Gastrocnemius medialis (tissue), 4 donors: ENCODE measurements at regions not wholly inside any gene's neighbourhood (a gene's known extent, or its start where the extent isn't known, plus 50 kb on each side); places are given as distances from the start of the nearest gene placed in this dataset.

Source experiments
- POLR2A ChIP-seq, 2 donors: fragments of 450-650 bp; IDR thresholded peaks; one replicate each; pipeline ENCODE4 v1.6.1; 2017; ENCODE audit warnings: antibody characterized with exemption in 2 of 2, mild to moderate bottlenecking in 2 of 2, moderate library complexity in 2 of 2
- TF ChIP-seq, protein P1 (sequence below), 5 experiments: fragments of 450-650 bp in 3 of 5; fragments of 200-600 bp in 2 of 5; sonication (generic) in 2 of 5; IDR thresholded peaks in 4 of 5; conservative IDR thresholded peaks in 1 of 5; 1 replicate in 4 of 5; 2 replicates in 1 of 5; pipeline ENCODE4 v1.5.1; 2016 to 2019; ENCODE audit warnings: antibody characterized with exemption in 5 of 5, mild to moderate bottlenecking in 3 of 5, moderate library complexity in 3 of 5

DNA sequence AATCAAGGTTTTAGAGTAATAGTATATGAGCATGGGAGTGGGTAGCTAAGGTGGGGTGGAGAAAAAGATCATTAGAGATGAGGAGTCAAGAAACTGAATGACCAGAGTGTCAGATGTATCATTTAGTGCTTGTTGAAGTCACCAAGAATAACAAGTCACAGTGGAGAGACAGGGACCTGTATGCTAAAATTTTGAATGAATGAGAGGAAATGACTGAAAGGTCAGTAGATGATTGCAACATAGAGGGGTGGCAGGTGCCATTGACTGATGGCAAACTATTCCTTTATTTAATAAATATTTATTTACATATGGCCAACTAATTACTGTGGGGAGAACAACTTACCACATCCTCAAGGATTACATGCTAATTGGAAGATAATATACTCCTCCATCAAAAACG, 75.0 kb upstream of the ANKRD28 start:
- TF ChIP-seq, protein P1, sequence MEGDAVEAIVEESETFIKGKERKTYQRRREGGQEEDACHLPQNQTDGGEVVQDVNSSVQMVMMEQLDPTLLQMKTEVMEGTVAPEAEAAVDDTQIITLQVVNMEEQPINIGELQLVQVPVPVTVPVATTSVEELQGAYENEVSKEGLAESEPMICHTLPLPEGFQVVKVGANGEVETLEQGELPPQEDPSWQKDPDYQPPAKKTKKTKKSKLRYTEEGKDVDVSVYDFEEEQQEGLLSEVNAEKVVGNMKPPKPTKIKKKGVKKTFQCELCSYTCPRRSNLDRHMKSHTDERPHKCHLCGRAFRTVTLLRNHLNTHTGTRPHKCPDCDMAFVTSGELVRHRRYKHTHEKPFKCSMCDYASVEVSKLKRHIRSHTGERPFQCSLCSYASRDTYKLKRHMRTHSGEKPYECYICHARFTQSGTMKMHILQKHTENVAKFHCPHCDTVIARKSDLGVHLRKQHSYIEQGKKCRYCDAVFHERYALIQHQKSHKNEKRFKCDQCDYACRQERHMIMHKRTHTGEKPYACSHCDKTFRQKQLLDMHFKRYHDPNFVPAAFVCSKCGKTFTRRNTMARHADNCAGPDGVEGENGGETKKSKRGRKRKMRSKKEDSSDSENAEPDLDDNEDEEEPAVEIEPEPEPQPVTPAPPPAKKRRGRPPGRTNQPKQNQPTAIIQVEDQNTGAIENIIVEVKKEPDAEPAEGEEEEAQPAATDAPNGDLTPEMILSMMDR (IDR thresholded peaks at IDR 0.05 in 4 of 5, conservative IDR thresholded peaks at IDR 0.05 in 1 of 5): no peak
- TF ChIP-seq POLR2A (IDR thresholded peaks at IDR 0.05): no peak
